ENCODE measurements at regions not wholly inside any gene's neighbourhood (a gene's known extent, or its start where the extent isn't known, plus 50 kb on each side); places are given as distances from the start of the nearest gene placed in this dataset.

GRCh38 chr13:83498481-83499190 is 383.6 kb downstream of the SLITRK1 start:
- in situ Hi-C loops (cut with MboI; ENCODE audit: low pct_unique_long_range_greater_than_20kb, low sequenced_read_pairs, unreplicated experiment): no loop called here
- no peak for TF ChIP-seq CTCF (IDR thresholded peaks at IDR 0.05; ENCODE audit: extremely low read depth, insufficient read depth, missing control alignments)
- DNase-seq (ENCODE audit: low spot score): no peak

GRCh38 chr13:83498045-83498444 is 384.2 kb downstream of the SLITRK1 start:
- TF ChIP-seq CTCF (IDR thresholded peaks at IDR 0.05; ENCODE audit: extremely low read depth, insufficient read depth, missing control alignments): no peak
- in situ Hi-C loops (cut with MboI; ENCODE audit: low pct_unique_long_range_greater_than_20kb, low sequenced_read_pairs, unreplicated experiment): no loop called here
- no peak for DNase-seq (ENCODE audit: low spot score)

- no peak for DNase-seq (ENCODE audit: low spot score)
- in situ Hi-C loops (cut with MboI; ENCODE audit: low pct_unique_long_range_greater_than_20kb, low sequenced_read_pairs, unreplicated experiment): no loop called here
- no peak for TF ChIP-seq CTCF (IDR thresholded peaks at IDR 0.05; ENCODE audit: extremely low read depth, insufficient read depth, missing control alignments)
Measured at GRCh38 chr13:83496501-83496900, 385.8 kb downstream of the SLITRK1 start.

- no peak for DNase-seq (ENCODE audit: low spot score)
- in situ Hi-C loops (cut with MboI; ENCODE audit: low pct_unique_long_range_greater_than_20kb, low sequenced_read_pairs, unreplicated experiment): no loop called here
- no peak for TF ChIP-seq CTCF (IDR thresholded peaks at IDR 0.05; ENCODE audit: extremely low read depth, insufficient read depth, missing control alignments)
Measured at GRCh38 chr13:83485101-83485500, 397.2 kb downstream of the SLITRK1 start.

GRCh38 chr13:83471011-83471410 is 411.3 kb downstream of the SLITRK1 start:
- in situ Hi-C loops (cut with MboI; ENCODE audit: low pct_unique_long_range_greater_than_20kb, low sequenced_read_pairs, unreplicated experiment): no loop called here
- no peak for DNase-seq (ENCODE audit: low spot score)
- no peak for TF ChIP-seq CTCF (IDR thresholded peaks at IDR 0.05; ENCODE audit: extremely low read depth, insufficient read depth, missing control alignments)

GRCh38 chr13:83470133-83470797 is 412.0 kb downstream of the SLITRK1 start:
- DNase-seq (ENCODE audit: low spot score): no peak
- TF ChIP-seq CTCF (IDR thresholded peaks at IDR 0.05; ENCODE audit: extremely low read depth, insufficient read depth, missing control alignments): no peak
- in situ Hi-C loops (cut with MboI; ENCODE audit: low pct_unique_long_range_greater_than_20kb, low sequenced_read_pairs, unreplicated experiment): no loop called here
